Colonic mucosa (tissue), 4 donors: ENCODE measurements at regions not wholly inside any gene's neighbourhood (a gene's known extent, or its start where the extent isn't known, plus 50 kb on each side); places are given as distances from the start of the nearest gene placed in this dataset.

Experiments used
- DNase-seq: peaks from one replicate; pipeline ENCODE4 v3.0.0-alpha.2; 2020
- H3K27ac ChIP-seq: fragments of 200-600 bp; one replicate; pipeline ENCODE4 v1.8.0; 2021
- H3K27me3 ChIP-seq: fragments of 200-600 bp; one replicate; pipeline ENCODE4 v1.8.0; 2021
- H3K36me3 ChIP-seq: fragments of 200-600 bp; one replicate; pipeline ENCODE4 v1.8.0; 2021
- H3K4me1 ChIP-seq: fragments of 200-600 bp; one replicate; pipeline ENCODE4 v1.8.0; 2021; ENCODE audit warnings: mild to moderate bottlenecking
- H3K4me3 ChIP-seq: fragments of 200-600 bp; one replicate; pipeline ENCODE4 v1.8.0; 2021
- H3K9ac ChIP-seq, 2 donors: one replicate each; pipeline ENCODE4 v1.7.0; 2013; ENCODE audit warnings: control low read depth in 2 of 2, low read depth in 2 of 2, low read length in 2 of 2
- H3K9me3 ChIP-seq: fragments of 200-600 bp; one replicate; pipeline ENCODE4 v1.8.0; 2021
- CTCF ChIP-seq: fragments of 200-600 bp; IDR thresholded peaks from one replicate; pipeline ENCODE4 v1.8.0; 2022; ENCODE audit warnings: antibody characterized with exemption, mild to moderate bottlenecking
- intact Hi-C: fragments of 100-400 bp; cut with DNase I; formaldehyde crosslinking; loops from one replicate; pipeline ENCODE4 v1.14.1; 2022
- donor health status: healthy.
- donor health status: DM: no; HTN: no; CAD: no.
- donor health status: DM: no; HTN: no; CAD: no.

- intact Hi-C loops, result no loop called here
- no peak overlapping the region for H3K9ac ChIP-seq
- no peak for TF ChIP-seq CTCF
Measured at GRCh38 chr11:28483072-28483867, 375.1 kb downstream of the METTL15 start.

GRCh38 chr11:28482666-28483065 is 374.5 kb downstream of the METTL15 start:
- Histone ChIP-seq H3K4me3 (no peak overlapping the region), H3K27ac (no peak overlapping the region), H3K9me3 (no peaks in the 10 kb centered on the region), H3K27me3 (no peaks in the 10 kb centered on the region), H3K4me1 (no peaks in the 10 kb centered on the region), H3K9ac (no peak overlapping the region), H3K36me3 (no peaks in the 10 kb centered on the region)
- intact Hi-C loops, result no loop called here
- TF ChIP-seq CTCF, result no peak
- DNase-seq, result no peak

More at GRCh38 chr11:28483072-28483867, 375.1 kb downstream of the METTL15 start:
- H3K27ac ChIP-seq, result no peak overlapping the region
- H3K4me3 ChIP-seq, result no peak overlapping the region
- DNase-seq, result no peak
- no peaks in the 10 kb centered on the region for H3K36me3 ChIP-seq
- no peaks in the 10 kb centered on the region for H3K4me1 ChIP-seq
- no peaks in the 10 kb centered on the region for H3K27me3 ChIP-seq
- no peaks in the 10 kb centered on the region for H3K9me3 ChIP-seq

GRCh38 chr11:28481616-28482480 is 373.7 kb downstream of the METTL15 start:
- TF ChIP-seq CTCF, result no peak
- DNase-seq, result no peak
- H3K27me3 ChIP-seq, result no peaks in the 10 kb centered on the region
- H3K4me1 ChIP-seq, result no peaks in the 10 kb centered on the region
- intact Hi-C loops, result no loop called here
- no peak overlapping the region for H3K27ac ChIP-seq
- H3K9me3 ChIP-seq, result no peaks in the 10 kb centered on the region
- H3K4me3 ChIP-seq, result no peak overlapping the region
- H3K9ac ChIP-seq, result no peak overlapping the region
- H3K36me3 ChIP-seq, result no peaks in the 10 kb centered on the region

- TF ChIP-seq CTCF, result no peak
- H3K27me3 ChIP-seq, result no peaks in the 10 kb centered on the region
- H3K36me3 ChIP-seq, result no peaks in the 10 kb centered on the region
- H3K27ac ChIP-seq, result no peak overlapping the region
- DNase-seq, result no peak
- no peak overlapping the region for H3K4me3 ChIP-seq
- no peaks in the 10 kb centered on the region for H3K4me1 ChIP-seq
- intact Hi-C loops, result no loop called here
- no peak overlapping the region for H3K9ac ChIP-seq
- no peaks in the 10 kb centered on the region for H3K9me3 ChIP-seq
Measured at GRCh38 chr11:28480406-28480805, 372.2 kb downstream of the METTL15 start.

- Histone ChIP-seq H3K9ac (no peak overlapping the region), H3K9me3 (no peaks in the 10 kb centered on the region), H3K27me3 (no peaks in the 10 kb centered on the region), H3K27ac (no peak overlapping the region), H3K36me3 (no peaks in the 10 kb centered on the region), H3K4me1 (no peaks in the 10 kb centered on the region), H3K4me3 (no peak overlapping the region)
- no peak for TF ChIP-seq CTCF
- intact Hi-C loops, result no loop called here
- no peak for DNase-seq
Measured at GRCh38 chr11:28476864-28477263, 368.7 kb downstream of the METTL15 start.
